ENCODE measurements at regions not wholly inside any gene's neighbourhood (a gene's known extent, or its start where the extent isn't known, plus 50 kb on each side); places are given as distances from the start of the nearest gene placed in this dataset.

DNA sequence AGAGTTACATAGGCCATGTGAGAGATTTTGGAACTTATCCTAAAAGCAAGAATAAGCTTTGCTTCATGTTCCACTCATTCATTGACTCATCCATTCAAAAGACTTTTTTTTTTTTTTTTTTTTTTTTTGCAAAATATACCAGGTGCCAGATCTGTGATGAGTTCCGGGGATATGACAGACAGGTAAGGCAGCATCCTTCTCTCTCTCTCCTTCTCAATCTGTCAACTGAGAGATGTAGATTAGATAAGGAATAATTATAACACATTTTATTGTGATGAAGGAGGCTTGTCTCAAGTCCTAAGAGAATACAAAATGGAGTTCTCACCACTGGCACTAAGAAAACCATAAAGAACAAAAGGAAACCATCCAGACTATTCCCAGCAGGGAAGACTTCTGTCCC, 190.2 kb upstream of the CPEB2 start:
- no peaks in the 10 kb centered on the region for H3K9me3 ChIP-seq (ENCODE audit: control insufficient read depth, insufficient read depth, low read length)
- H3K79me2 ChIP-seq (ENCODE audit: control insufficient read depth, low read length), result no peaks in the 10 kb centered on the region
- H3K9me2 ChIP-seq (replicated peaks; ENCODE audit: control insufficient read depth, low read length), result no peaks in the 10 kb centered on the region; the same call in 1 of the 2 replicates
- H3K36me3 ChIP-seq (ENCODE audit: control insufficient read depth, low read length), result no peaks in the 10 kb centered on the region
- H3K4me1 ChIP-seq (ENCODE audit: control insufficient read depth, low read length), result no peaks in the 10 kb centered on the region
- H3K27me3 ChIP-seq (ENCODE audit: control insufficient read depth, low read length), result no peaks in the 10 kb centered on the region
- H3K4me2 ChIP-seq (ENCODE audit: low read length), result no peak overlapping the region
- no peaks in the 10 kb centered on the region for H4K20me1 ChIP-seq (ENCODE audit: control insufficient read depth, insufficient read depth, low read depth, low read length)
- no peak overlapping the region for H3K27ac ChIP-seq (ENCODE audit: low read depth, low read length)
- TF ChIP-seq EZH2phosphoT487 (IDR thresholded peaks at IDR 0.05; ENCODE audit: borderline replicate concordance, low read length), result no peak
- TF ChIP-seq, protein P1, sequence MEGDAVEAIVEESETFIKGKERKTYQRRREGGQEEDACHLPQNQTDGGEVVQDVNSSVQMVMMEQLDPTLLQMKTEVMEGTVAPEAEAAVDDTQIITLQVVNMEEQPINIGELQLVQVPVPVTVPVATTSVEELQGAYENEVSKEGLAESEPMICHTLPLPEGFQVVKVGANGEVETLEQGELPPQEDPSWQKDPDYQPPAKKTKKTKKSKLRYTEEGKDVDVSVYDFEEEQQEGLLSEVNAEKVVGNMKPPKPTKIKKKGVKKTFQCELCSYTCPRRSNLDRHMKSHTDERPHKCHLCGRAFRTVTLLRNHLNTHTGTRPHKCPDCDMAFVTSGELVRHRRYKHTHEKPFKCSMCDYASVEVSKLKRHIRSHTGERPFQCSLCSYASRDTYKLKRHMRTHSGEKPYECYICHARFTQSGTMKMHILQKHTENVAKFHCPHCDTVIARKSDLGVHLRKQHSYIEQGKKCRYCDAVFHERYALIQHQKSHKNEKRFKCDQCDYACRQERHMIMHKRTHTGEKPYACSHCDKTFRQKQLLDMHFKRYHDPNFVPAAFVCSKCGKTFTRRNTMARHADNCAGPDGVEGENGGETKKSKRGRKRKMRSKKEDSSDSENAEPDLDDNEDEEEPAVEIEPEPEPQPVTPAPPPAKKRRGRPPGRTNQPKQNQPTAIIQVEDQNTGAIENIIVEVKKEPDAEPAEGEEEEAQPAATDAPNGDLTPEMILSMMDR (IDR thresholded peaks at IDR 0.05; ENCODE audit: low read depth, low read length, poor library complexity, severe bottlenecking), result no peak
- no peaks in the 10 kb centered on the region for H3F3A ChIP-seq (ENCODE audit: control insufficient read depth, insufficient read depth)
- no peak overlapping the region for H3K4me3 ChIP-seq (ENCODE audit: low read length)

DNA sequence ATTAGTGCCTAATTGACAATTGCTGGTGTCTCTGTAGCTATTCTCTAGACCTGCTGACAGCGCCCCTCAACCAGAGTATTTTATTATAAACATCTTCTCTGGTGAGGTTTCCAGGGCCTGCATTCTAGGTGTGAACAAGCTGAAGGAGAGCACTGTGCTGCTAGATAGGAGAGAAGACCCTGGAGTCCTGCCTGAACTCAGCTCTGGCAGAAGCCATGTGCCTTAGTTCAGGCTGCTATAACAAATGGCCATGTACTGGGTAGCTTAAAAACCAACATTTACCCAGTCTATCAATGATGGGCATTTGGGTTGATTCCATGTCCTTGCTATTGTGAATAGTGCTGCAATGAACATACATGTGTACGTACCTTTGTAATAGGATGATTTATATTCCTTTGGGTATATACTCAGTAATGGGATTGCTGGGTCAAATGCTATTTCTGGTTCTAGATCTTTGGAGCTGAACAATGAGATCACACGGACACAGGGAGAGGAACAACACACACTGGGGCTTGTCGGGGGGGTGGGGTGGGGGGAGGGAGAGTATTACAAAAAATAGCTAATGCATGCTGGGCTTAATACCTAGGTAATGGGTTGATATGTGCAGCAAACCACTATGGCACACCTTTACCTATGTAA, 185.5 kb upstream of the CPEB2 start:
- Histone ChIP-seq H3K4me3 (ENCODE audit: low read length) (no peak overlapping the region), H3K4me2 (ENCODE audit: low read length) (no peak overlapping the region), H3K4me1 (ENCODE audit: control insufficient read depth, low read length) (no peaks in the 10 kb centered on the region), H4K20me1 (ENCODE audit: control insufficient read depth, insufficient read depth, low read depth, low read length) (no peaks in the 10 kb centered on the region), H3K27ac (ENCODE audit: low read depth, low read length) (no peak overlapping the region), H3K27me3 (ENCODE audit: control insufficient read depth, low read length) (no peaks in the 10 kb centered on the region), H3K36me3 (ENCODE audit: control insufficient read depth, low read length) (no peaks in the 10 kb centered on the region), H3K9me2 (replicated peaks; ENCODE audit: control insufficient read depth, low read length) (no peaks in the 10 kb centered on the region), H3F3A (ENCODE audit: control insufficient read depth, insufficient read depth) (no peaks in the 10 kb centered on the region), H3K9me3 (ENCODE audit: control insufficient read depth, insufficient read depth, low read length) (no peaks in the 10 kb centered on the region), H3K79me2 (ENCODE audit: control insufficient read depth, low read length) (no peaks in the 10 kb centered on the region)
- no peak for TF ChIP-seq EZH2phosphoT487 (IDR thresholded peaks at IDR 0.05; ENCODE audit: borderline replicate concordance, low read length)
- TF ChIP-seq, protein P1 (IDR thresholded peaks at IDR 0.05; ENCODE audit: low read depth, low read length, poor library complexity, severe bottlenecking), result no peak

DNA sequence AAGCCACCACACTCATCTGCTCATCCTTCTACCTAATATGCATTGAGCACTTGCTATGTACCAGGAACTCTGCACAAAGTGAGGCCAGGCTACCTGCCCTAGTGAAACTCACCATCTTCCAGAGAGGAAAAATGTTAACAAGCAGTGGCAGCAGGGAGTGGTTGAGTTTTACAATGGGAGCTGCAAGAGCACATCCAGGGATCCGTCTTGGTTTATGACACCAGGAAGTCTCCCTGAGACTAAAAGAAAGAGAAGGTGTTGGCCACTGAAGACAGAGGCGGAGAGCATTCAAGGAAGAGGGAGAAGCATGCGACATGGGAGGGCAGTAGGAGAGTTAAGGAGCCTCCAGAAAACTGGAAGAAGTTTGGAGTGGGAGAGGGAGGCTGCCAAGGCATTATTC, 178.1 kb upstream of the CPEB2 start:
- no peaks in the 10 kb centered on the region for H3K27me3 ChIP-seq (ENCODE audit: control insufficient read depth, low read length)
- TF ChIP-seq EZH2phosphoT487 (IDR thresholded peaks at IDR 0.05; ENCODE audit: borderline replicate concordance, low read length), result no peak
- TF ChIP-seq, protein P1 (IDR thresholded peaks at IDR 0.05; ENCODE audit: low read depth, low read length, poor library complexity, severe bottlenecking), result no peak
- H3K4me2 ChIP-seq (ENCODE audit: low read length), result no peak overlapping the region
- no peak overlapping the region for H3K27ac ChIP-seq (ENCODE audit: low read depth, low read length)
- H3K36me3 ChIP-seq (ENCODE audit: control insufficient read depth, low read length), result no peaks in the 10 kb centered on the region
- no peaks in the 10 kb centered on the region for H3K79me2 ChIP-seq (ENCODE audit: control insufficient read depth, low read length)
- no peak overlapping the region for H3K4me3 ChIP-seq (ENCODE audit: low read length)
- no peaks in the 10 kb centered on the region for H3F3A ChIP-seq (ENCODE audit: control insufficient read depth, insufficient read depth)
- no peaks in the 10 kb centered on the region for H3K9me3 ChIP-seq (ENCODE audit: control insufficient read depth, insufficient read depth, low read length)
- no peaks in the 10 kb centered on the region for H3K4me1 ChIP-seq (ENCODE audit: control insufficient read depth, low read length)
- no peaks in the 10 kb centered on the region for H4K20me1 ChIP-seq (ENCODE audit: control insufficient read depth, insufficient read depth, low read depth, low read length)
- no peaks in the 10 kb centered on the region for H3K9me2 ChIP-seq (replicated peaks; ENCODE audit: control insufficient read depth, low read length)

All from DOHH2 (cell line).